GM23248 (cell line): ENCODE measurements at regions not wholly inside any gene's neighbourhood (a gene's known extent, or its start where the extent isn't known, plus 50 kb on each side); places are given as distances from the start of the nearest gene placed in this dataset.

Experiments
- DNase-seq: peaks from one replicate; pipeline ENCODE4 v3.0.0-alpha.2; 2015
- H2AFZ ChIP-seq: fragments of 200-600 bp; sonication (generic); 2 replicates; pipeline ENCODE4 v1.6.1; 2016; ENCODE audit warnings: antibody characterized with exemption
- H3F3A ChIP-seq: fragments of 200-600 bp; sonication (generic); 2 replicates; pipeline ENCODE4 v1.6.1; 2016; ENCODE audit warnings: mild to moderate bottlenecking, antibody characterized with exemption, mixed run types; ENCODE audit not compliant: insufficient read depth
- H3K27ac ChIP-seq: fragments of 200-600 bp; sonication (generic); 2 replicates; pipeline ENCODE4 v1.5.1; 2016; ENCODE audit warnings: mild to moderate bottlenecking
- H3K27me3 ChIP-seq: fragments of 200-600 bp; sonication (generic); replicated peaks from 2 replicates; pipeline ENCODE4 v1.6.1; 2016; ENCODE audit warnings: mild to moderate bottlenecking; ENCODE audit not compliant: insufficient read depth
- H3K36me3 ChIP-seq: fragments of 200-600 bp; sonication (generic); 2 replicates; pipeline ENCODE4 v1.6.1; 2016; ENCODE audit warnings: low read depth, mild to moderate bottlenecking
- H3K4me1 ChIP-seq: fragments of 200-600 bp; sonication (generic); 2 replicates; pipeline ENCODE4 v1.6.1; 2016; ENCODE audit warnings: mild to moderate bottlenecking; ENCODE audit not compliant: insufficient read depth
- H3K4me2 ChIP-seq: fragments of 200-600 bp; sonication (generic); one replicate; pipeline ENCODE4 v1.6.1; 2016; ENCODE audit warnings: mild to moderate bottlenecking; ENCODE audit not compliant: unreplicated experiment
- H3K4me3 ChIP-seq: fragments of 200-600 bp; sonication (generic); 2 replicates; pipeline ENCODE4 v1.5.1; 2016; ENCODE audit warnings: mild to moderate bottlenecking
- H3K79me2 ChIP-seq: fragments of 200-600 bp; sonication (generic); 2 replicates; pipeline ENCODE4 v1.6.1; 2016; ENCODE audit warnings: mild to moderate bottlenecking; ENCODE audit not compliant: insufficient read depth
- H3K9ac ChIP-seq: fragments of 200-600 bp; sonication (generic); 2 replicates; pipeline ENCODE4 v1.6.1; 2016; ENCODE audit warnings: mild to moderate bottlenecking
- H3K9me2 ChIP-seq: fragments of 200-600 bp; sonication (generic); 2 replicates; pipeline ENCODE4 v1.6.1; 2016; ENCODE audit warnings: mixed run types, mild to moderate bottlenecking, moderate library complexity; ENCODE audit not compliant: insufficient read depth
- H3K9me3 ChIP-seq: fragments of 200-600 bp; sonication (generic); one replicate; pipeline ENCODE4 v1.6.1; 2017; ENCODE audit warnings: low read depth
- H4K20me1 ChIP-seq: fragments of 200-600 bp; sonication (generic); 2 replicates; pipeline ENCODE4 v1.6.0; 2016; ENCODE audit not compliant: insufficient read depth
- EZH2 ChIP-seq: fragments of 200-600 bp; sonication (generic); IDR thresholded peaks from 2 replicates; pipeline ENCODE4 v1.6.1; 2018; ENCODE audit warnings: antibody characterized with exemption, mild to moderate bottlenecking; ENCODE audit not compliant: insufficient read depth, poor library complexity, severe bottlenecking
- EZH2phosphoT487 ChIP-seq: fragments of 200-600 bp; sonication (generic); IDR thresholded peaks from 2 replicates; pipeline ENCODE4 v1.6.1; 2018; ENCODE audit warnings: antibody characterized with exemption, moderate library complexity, mild to moderate bottlenecking, low read depth; ENCODE audit not compliant: insufficient read depth
- WGBS, 2 experiments: methylation state at CpG; one replicate each; pipeline ENCODE4 v1.1.6; 2015 to 2017; ENCODE audit warnings: low lambda C conversion rate in 2 of 2, low coverage in 1 of 2; ENCODE audit errors: missing lambda C conversion rate in 2 of 2; 5-methylcytosine and 5-hydroxymethylcytosine counted together
- in situ Hi-C: fragments of 300-500 bp; cut with MboI; formaldehyde crosslinking; loops from 2 replicates; pipeline ENCODE4 v1.15.0; 2020

- Histone ChIP-seq H3K79me2 (no peaks in the 10 kb centered on the region), H4K20me1 (no peaks in the 10 kb centered on the region), H3K9me2 (no peaks in the 10 kb centered on the region), H3K9ac (no peak overlapping the region), H3K4me3 (no peak overlapping the region), H3K27ac (no peak overlapping the region), H3F3A (no peaks in the 10 kb centered on the region), H3K4me1 (no peaks in the 10 kb centered on the region), H3K27me3 (0 out of 2 replicates have a peak, but pooled peaks cover 11% of the 10 kb centered on the region), H3K9me3 (no peaks in the 10 kb centered on the region), H3K36me3 (no peaks in the 10 kb centered on the region), H3K4me2 (no peak overlapping the region), H2AFZ (no peak overlapping the region)
- TF ChIP-seq EZH2 (no peak), EZH2phosphoT487 (no peak)
- in situ Hi-C loops: no loop called here
- peak; percentile 33 for DNase-seq
- WGBS, 2 experiments: 22 to 25% methylated on average over 7 of the region's 7 CpGs
Observed at GRCh38 chr2:126979039-126980003, 80.6 kb downstream of the TEX51 start.

GRCh38 chr2:126981476-126981875 is 82.8 kb downstream of the TEX51 start:
- Histone ChIP-seq H3K9ac (no peak overlapping the region), H3K4me2 (no peak overlapping the region), H3K4me3 (no peak overlapping the region), H3K4me1 (no peaks in the 10 kb centered on the region), H4K20me1 (no peaks in the 10 kb centered on the region), H3K9me2 (no peaks in the 10 kb centered on the region), H3K27ac (no peak overlapping the region), H3K9me3 (no peaks in the 10 kb centered on the region), H3K36me3 (no peaks in the 10 kb centered on the region), H3F3A (no peaks in the 10 kb centered on the region), H3K27me3 (peaks cover 12% of the 10 kb centered on the region; the same call in 1 of the 2 replicates), H3K79me2 (no peaks in the 10 kb centered on the region), H2AFZ (no peak overlapping the region)
- WGBS, 2 experiments: 27 to 28% methylated on average over 6 of the region's 6 CpGs
- DNase-seq: peak; percentile 13
- TF ChIP-seq EZH2phosphoT487 (no peak), EZH2 (no peak)
- in situ Hi-C loops: no loop called here

GRCh38 chr2:126982935-126983334 is 84.2 kb downstream of the TEX51 start:
- H2AFZ ChIP-seq: no peak overlapping the region
- no peaks in the 10 kb centered on the region for H3K36me3 ChIP-seq
- H3K4me1 ChIP-seq: no peaks in the 10 kb centered on the region
- H3K79me2 ChIP-seq: no peaks in the 10 kb centered on the region
- TF ChIP-seq EZH2phosphoT487: no peak
- TF ChIP-seq EZH2: no peak
- no peaks in the 10 kb centered on the region for H3K9me3 ChIP-seq
- H3K9ac ChIP-seq: no peak overlapping the region
- H3K27ac ChIP-seq: no peak overlapping the region
- H3K4me2 ChIP-seq: no peak overlapping the region
- no peaks in the 10 kb centered on the region for H4K20me1 ChIP-seq
- H3K4me3 ChIP-seq: no peak overlapping the region
- 53 to 60% methylated on average over 5 of the region's 5 CpGs for WGBS, 2 experiments
- peaks cover 27% of the 10 kb centered on the region for H3K27me3 ChIP-seq
- H3K9me2 ChIP-seq: no peaks in the 10 kb centered on the region
- no peak for DNase-seq
- in situ Hi-C loops: no loop called here
- no peaks in the 10 kb centered on the region for H3F3A ChIP-seq

- Histone ChIP-seq H4K20me1 (no peaks in the 10 kb centered on the region), H3K79me2 (no peaks in the 10 kb centered on the region), H3F3A (no peaks in the 10 kb centered on the region), H3K27me3 (peaks cover 37% of the 10 kb centered on the region), H2AFZ (no peak overlapping the region), H3K9me3 (no peaks in the 10 kb centered on the region), H3K36me3 (no peaks in the 10 kb centered on the region), H3K27ac (no peak overlapping the region), H3K4me2 (no peak overlapping the region), H3K9ac (no peak overlapping the region), H3K4me3 (no peak overlapping the region), H3K9me2 (no peaks in the 10 kb centered on the region), H3K4me1 (no peaks in the 10 kb centered on the region)
- DNase-seq: no peak
- TF ChIP-seq EZH2 (no peak), EZH2phosphoT487 (no peak)
- in situ Hi-C loops: no loop called here
- WGBS, 2 experiments: 31% methylated on average over 6 of the region's 6 CpGs
Observed at GRCh38 chr2:126986631-126987187, 88.0 kb downstream of the TEX51 start.
